ENCODE measurements at regions not wholly inside any gene's neighbourhood (a gene's known extent, or its start where the extent isn't known, plus 50 kb on each side); places are given as distances from the start of the nearest gene placed in this dataset.

DNA sequence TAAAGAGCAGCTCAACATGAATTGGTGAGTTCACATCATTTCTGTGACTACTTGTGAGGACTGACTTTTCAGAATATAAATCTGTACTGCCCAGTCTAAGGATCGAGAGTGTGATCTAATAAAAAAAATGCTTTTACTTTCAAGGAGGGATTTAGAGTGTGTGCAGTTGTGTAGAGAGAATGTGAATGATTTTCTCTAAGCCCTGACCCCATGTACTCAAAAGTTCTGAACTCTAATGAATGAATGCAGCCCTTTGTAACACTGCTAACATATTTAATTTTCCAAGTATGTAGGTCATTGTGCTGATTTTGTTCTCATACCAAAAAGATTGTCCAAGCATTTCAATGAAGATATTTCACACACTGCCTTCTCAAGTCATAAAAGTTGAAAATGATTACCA is 92.5 kb upstream of the STOX2 start:
- TF ChIP-seq, protein P1, sequence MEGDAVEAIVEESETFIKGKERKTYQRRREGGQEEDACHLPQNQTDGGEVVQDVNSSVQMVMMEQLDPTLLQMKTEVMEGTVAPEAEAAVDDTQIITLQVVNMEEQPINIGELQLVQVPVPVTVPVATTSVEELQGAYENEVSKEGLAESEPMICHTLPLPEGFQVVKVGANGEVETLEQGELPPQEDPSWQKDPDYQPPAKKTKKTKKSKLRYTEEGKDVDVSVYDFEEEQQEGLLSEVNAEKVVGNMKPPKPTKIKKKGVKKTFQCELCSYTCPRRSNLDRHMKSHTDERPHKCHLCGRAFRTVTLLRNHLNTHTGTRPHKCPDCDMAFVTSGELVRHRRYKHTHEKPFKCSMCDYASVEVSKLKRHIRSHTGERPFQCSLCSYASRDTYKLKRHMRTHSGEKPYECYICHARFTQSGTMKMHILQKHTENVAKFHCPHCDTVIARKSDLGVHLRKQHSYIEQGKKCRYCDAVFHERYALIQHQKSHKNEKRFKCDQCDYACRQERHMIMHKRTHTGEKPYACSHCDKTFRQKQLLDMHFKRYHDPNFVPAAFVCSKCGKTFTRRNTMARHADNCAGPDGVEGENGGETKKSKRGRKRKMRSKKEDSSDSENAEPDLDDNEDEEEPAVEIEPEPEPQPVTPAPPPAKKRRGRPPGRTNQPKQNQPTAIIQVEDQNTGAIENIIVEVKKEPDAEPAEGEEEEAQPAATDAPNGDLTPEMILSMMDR (IDR thresholded peaks at IDR 0.05) = no peak
- Histone ChIP-seq H3K27me3 (ENCODE audit: control insufficient read depth in 2 of 2, insufficient read depth in 2 of 2, low read length in 2 of 2) (no peaks in the 10 kb centered on the region), H3K9ac (ENCODE audit: insufficient read depth, low read length, poor library complexity, severe bottlenecking) (no peak overlapping the region), H4K20me1 (ENCODE audit: insufficient read depth, low read length) (no peaks in the 10 kb centered on the region), H3K27ac (ENCODE audit: low read depth in 1 of 2, low read length in 2 of 2) (no peak overlapping the region), H3K4me1 (ENCODE audit: control insufficient read depth in 1 of 2, insufficient read depth in 2 of 2, low read length in 2 of 2) (no peaks in the 10 kb centered on the region), H2AFZ (ENCODE audit: insufficient read depth, low read depth, low read length, poor library complexity, severe bottlenecking) (no peak overlapping the region), H3K36me3 (replicated peaks in 1 of 2; ENCODE audit: control insufficient read depth in 1 of 2, insufficient read depth in 2 of 2, low read length in 2 of 2) (no peaks in the 10 kb centered on the region), H3K4me3 (replicated peaks in 1 of 3; ENCODE audit: low read depth in 2 of 3, low read length in 3 of 3) (no peak overlapping the region), H3K79me2 (ENCODE audit: insufficient read depth, low read length) (no peaks in the 10 kb centered on the region), H3K9me3 (replicated peaks in 1 of 2; ENCODE audit: control insufficient read depth in 1 of 2, insufficient read depth in 1 of 2, low read length in 2 of 2) (no peaks in the 10 kb centered on the region), H3K4me2 (replicated peaks; ENCODE audit: extremely low read depth, low read length, poor library complexity, severe bottlenecking) (no peak overlapping the region)
- H3K27me3 Mint-ChIP-seq (ENCODE audit: low read depth in 3 of 3) = peaks cover 0 to 2% (median 0%) of the 10 kb centered on the region in 3 donors
- no peak overlapping the region for H3K4me3 Mint-ChIP-seq
- DNase-seq = no peak
- no peak overlapping the region for H3K27ac Mint-ChIP-seq
- intact Hi-C loops (cut with micrococcal nuclease) = no loop called here
- peaks cover 7% of the 10 kb centered on the region for H3K4me1 Mint-ChIP-seq
- peaks cover 0 to 5% (median 0%) of the 10 kb centered on the region in 7 donors for H3K9me3 Mint-ChIP-seq
- H3K36me3 Mint-ChIP-seq = no peaks in the 10 kb centered on the region
- no CpG with 5 or more reads among the region's 1 CpG for WGBS (ENCODE audit: insufficient coverage)

DNA sequence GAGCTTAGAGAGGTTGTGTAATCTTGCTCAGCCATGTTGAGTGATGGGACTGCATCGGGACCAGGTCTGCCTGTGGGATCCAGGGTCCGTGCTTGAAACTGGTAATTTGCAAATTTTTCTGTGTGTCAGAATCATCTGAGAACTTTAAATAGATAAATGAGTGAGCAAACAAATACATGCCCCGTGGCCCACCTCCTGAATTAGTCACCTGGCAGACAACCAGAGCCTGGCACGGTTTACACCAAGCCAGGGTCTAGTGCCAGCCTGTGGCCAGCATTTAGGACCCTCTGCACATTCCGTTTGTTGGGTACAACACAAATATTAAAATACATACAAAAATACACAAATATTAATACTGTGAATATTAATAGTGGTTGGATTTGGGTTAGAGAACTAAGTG is 90.6 kb upstream of the STOX2 start:
- Histone ChIP-seq H3K9ac (ENCODE audit: insufficient read depth, low read length, poor library complexity, severe bottlenecking) (no peak overlapping the region), H4K20me1 (ENCODE audit: insufficient read depth, low read length) (no peaks in the 10 kb centered on the region), H3K4me2 (replicated peaks; ENCODE audit: extremely low read depth, low read length, poor library complexity, severe bottlenecking) (no peak overlapping the region), H3K79me2 (ENCODE audit: insufficient read depth, low read length) (no peaks in the 10 kb centered on the region), H3K4me1 (ENCODE audit: control insufficient read depth in 1 of 2, insufficient read depth in 2 of 2, low read length in 2 of 2) (no peaks in the 10 kb centered on the region), H3K27me3 (ENCODE audit: control insufficient read depth in 2 of 2, insufficient read depth in 2 of 2, low read length in 2 of 2) (no peaks in the 10 kb centered on the region), H3K9me3 (replicated peaks in 1 of 2; ENCODE audit: control insufficient read depth in 1 of 2, insufficient read depth in 1 of 2, low read length in 2 of 2) (no peaks in the 10 kb centered on the region), H2AFZ (ENCODE audit: insufficient read depth, low read depth, low read length, poor library complexity, severe bottlenecking) (no peak overlapping the region), H3K27ac (ENCODE audit: low read depth in 1 of 2, low read length in 2 of 2) (no peak overlapping the region), H3K36me3 (replicated peaks in 1 of 2; ENCODE audit: control insufficient read depth in 1 of 2, insufficient read depth in 2 of 2, low read length in 2 of 2) (no peaks in the 10 kb centered on the region), H3K4me3 (replicated peaks in 1 of 3; ENCODE audit: low read depth in 2 of 3, low read length in 3 of 3) (no peak overlapping the region)
- no peak for DNase-seq
- intact Hi-C loops (cut with micrococcal nuclease) = no loop called here
- Mint-ChIP-seq H3K27ac (no peak overlapping the region), H3K4me3 (no peak overlapping the region), H3K27me3 (ENCODE audit: low read depth in 3 of 3) (peaks cover 0 to 4% (median 0%) of the 10 kb centered on the region in 3 donors), H3K36me3 (no peaks in the 10 kb centered on the region), H3K4me1 (peaks cover 4% of the 10 kb centered on the region), H3K9me3 (peaks cover 0 to 5% (median 0%) of the 10 kb centered on the region in 7 donors)
- TF ChIP-seq, protein P1 (IDR thresholded peaks at IDR 0.05) = no peak
- 85% methylated on average over 2 of the region's 5 CpGs for WGBS (ENCODE audit: insufficient coverage)
